ENCODE measurements at regions not wholly inside any gene's neighbourhood (a gene's known extent, or its start where the extent isn't known, plus 50 kb on each side); places are given as distances from the start of the nearest gene placed in this dataset.

- TF ChIP-seq PATZ1 (CRISPR knock-in tag; IDR thresholded peaks at IDR 0.05; ENCODE audit: borderline replicate concordance) = no peak
Observed at GRCh38 chr10:9999627-10000026, 1018.0 kb upstream of the CELF2 start.

GRCh38 chr10:10007957-10008356 is 1009.7 kb upstream of the CELF2 start:
- ATAC-seq = no peak
- no peak for TF ChIP-seq ZC3H10 (CRISPR knock-in tag; IDR thresholded peaks at IDR 0.05)
- no peak for TF ChIP-seq RARB (CRISPR knock-in tag; IDR thresholded peaks at IDR 0.05)
- no peak for TF ChIP-seq ZNF8 (CRISPR knock-in tag; IDR thresholded peaks at IDR 0.05)
- TF ChIP-seq CSDC2 (CRISPR knock-in tag; IDR thresholded peaks at IDR 0.05) = no peak
- no peak for TF ChIP-seq PPARA (CRISPR knock-in tag; IDR thresholded peaks at IDR 0.05; ENCODE audit: borderline replicate concordance)
- no peak for TF ChIP-seq BACH2 (CRISPR knock-in tag; IDR thresholded peaks at IDR 0.05; ENCODE audit: borderline replicate concordance)
- TF ChIP-seq PATZ1 (CRISPR knock-in tag; IDR thresholded peaks at IDR 0.05; ENCODE audit: borderline replicate concordance) = no peak
- TF ChIP-seq ISL1 (CRISPR knock-in tag; IDR thresholded peaks at IDR 0.05) = no peak
- no peak for TF ChIP-seq CREB5 (CRISPR knock-in tag; IDR thresholded peaks at IDR 0.05; ENCODE audit: low read depth)
- no peak for TF ChIP-seq ZFP3 (CRISPR knock-in tag; IDR thresholded peaks at IDR 0.05)
- no peak for TF ChIP-seq ZNF565 (CRISPR knock-in tag; conservative IDR thresholded peaks at IDR 0.05; ENCODE audit: low read depth)
- no peak for TF ChIP-seq ZNF70 (CRISPR knock-in tag; IDR thresholded peaks at IDR 0.05)
- no peak for TF ChIP-seq ARNTL (CRISPR knock-in tag; IDR thresholded peaks at IDR 0.05; ENCODE audit: borderline replicate concordance, low read depth)
- TF ChIP-seq ZFP30 (CRISPR knock-in tag; IDR thresholded peaks at IDR 0.05) = no peak
- no peak for TF ChIP-seq TSHZ2 (CRISPR knock-in tag; IDR thresholded peaks at IDR 0.05)
- no peak for TF ChIP-seq POU6F1 (CRISPR knock-in tag; IDR thresholded peaks at IDR 0.05; ENCODE audit: borderline replicate concordance, low read depth)
- TF ChIP-seq TCF4 (CRISPR knock-in tag; IDR thresholded peaks at IDR 0.05; ENCODE audit: borderline replicate concordance) = no peak
- TF ChIP-seq CSRNP3 (CRISPR knock-in tag; IDR thresholded peaks at IDR 0.05) = no peak
- no peak for TF ChIP-seq SNAI2 (CRISPR knock-in tag; IDR thresholded peaks at IDR 0.05)
- no peak for TF ChIP-seq GLIS3 (CRISPR knock-in tag; IDR thresholded peaks at IDR 0.05)

More at GRCh38 chr10:9999627-10000026, 1018.0 kb upstream of the CELF2 start:
- no peak for ATAC-seq

- no peak for ATAC-seq
- TF ChIP-seq TOX (CRISPR knock-in tag; IDR thresholded peaks at IDR 0.05; ENCODE audit: borderline replicate concordance) (no peak), BACH2 (CRISPR knock-in tag; IDR thresholded peaks at IDR 0.05; ENCODE audit: borderline replicate concordance) (no peak), PPARA (CRISPR knock-in tag; IDR thresholded peaks at IDR 0.05; ENCODE audit: borderline replicate concordance) (no peak), RARB (CRISPR knock-in tag; IDR thresholded peaks at IDR 0.05) (no peak), OSR1 (CRISPR knock-in tag; IDR thresholded peaks at IDR 0.05) (no peak), GLIS3 (CRISPR knock-in tag; IDR thresholded peaks at IDR 0.05) (no peak), ZNF8 (CRISPR knock-in tag; IDR thresholded peaks at IDR 0.05) (no peak), CREB5 (CRISPR knock-in tag; IDR thresholded peaks at IDR 0.05; ENCODE audit: low read depth) (no peak), TSHZ2 (CRISPR knock-in tag; IDR thresholded peaks at IDR 0.05) (no peak)
Observed at GRCh38 chr10:10010397-10010796, 1007.3 kb upstream of the CELF2 start.
